ENCODE measurements at regions not wholly inside any gene's neighbourhood (a gene's known extent, or its start where the extent isn't known, plus 50 kb on each side); places are given as distances from the start of the nearest gene placed in this dataset.

DNA sequence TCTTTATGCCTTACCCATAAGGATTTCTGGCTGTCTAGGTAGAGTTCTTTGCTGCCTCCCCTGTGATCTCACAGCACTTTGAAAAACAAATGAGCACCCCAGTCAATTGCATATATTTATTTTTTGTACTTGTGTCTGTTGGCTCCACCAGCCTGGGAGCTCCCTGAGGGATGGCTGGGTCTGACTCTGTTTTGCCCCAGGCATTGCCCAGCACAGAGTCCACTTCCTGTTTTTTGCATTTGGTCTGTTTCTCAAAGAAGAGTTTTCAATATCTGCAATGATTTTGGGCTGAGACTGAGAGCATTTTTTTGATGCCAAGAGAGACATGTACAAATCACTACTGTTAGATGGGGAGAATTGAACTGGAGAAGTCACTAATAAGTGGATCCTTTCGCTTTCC, 125.0 kb downstream of the FOXD2 start:
- TF ChIP-seq POLR2A (IDR thresholded peaks at IDR 0.05) = no peak
- TF ChIP-seq, protein P1, sequence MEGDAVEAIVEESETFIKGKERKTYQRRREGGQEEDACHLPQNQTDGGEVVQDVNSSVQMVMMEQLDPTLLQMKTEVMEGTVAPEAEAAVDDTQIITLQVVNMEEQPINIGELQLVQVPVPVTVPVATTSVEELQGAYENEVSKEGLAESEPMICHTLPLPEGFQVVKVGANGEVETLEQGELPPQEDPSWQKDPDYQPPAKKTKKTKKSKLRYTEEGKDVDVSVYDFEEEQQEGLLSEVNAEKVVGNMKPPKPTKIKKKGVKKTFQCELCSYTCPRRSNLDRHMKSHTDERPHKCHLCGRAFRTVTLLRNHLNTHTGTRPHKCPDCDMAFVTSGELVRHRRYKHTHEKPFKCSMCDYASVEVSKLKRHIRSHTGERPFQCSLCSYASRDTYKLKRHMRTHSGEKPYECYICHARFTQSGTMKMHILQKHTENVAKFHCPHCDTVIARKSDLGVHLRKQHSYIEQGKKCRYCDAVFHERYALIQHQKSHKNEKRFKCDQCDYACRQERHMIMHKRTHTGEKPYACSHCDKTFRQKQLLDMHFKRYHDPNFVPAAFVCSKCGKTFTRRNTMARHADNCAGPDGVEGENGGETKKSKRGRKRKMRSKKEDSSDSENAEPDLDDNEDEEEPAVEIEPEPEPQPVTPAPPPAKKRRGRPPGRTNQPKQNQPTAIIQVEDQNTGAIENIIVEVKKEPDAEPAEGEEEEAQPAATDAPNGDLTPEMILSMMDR (IDR thresholded peaks at IDR 0.05) = no peak
- TF ChIP-seq EP300 (IDR thresholded peaks at IDR 0.05) = no peak

Measured in gastroesophageal sphincter (tissue), 3 donors.